GM10248 (cell line): ENCODE measurements at regions not wholly inside any gene's neighbourhood (a gene's known extent, or its start where the extent isn't known, plus 50 kb on each side); places are given as distances from the start of the nearest gene placed in this dataset.

ENCODE experiments used
- CTCF ChIA-PET: fragments of 300-600 bp; sonication (Branson Sonifier 250); formaldehyde crosslinking; extraction: SDS; loops from one replicate; lab custom pipeline; 2021; ENCODE audit warnings: antibody characterized with exemption; lab: Yijun Ruan, JAX
- POLR2A ChIA-PET: fragments of 350-650 bp; sonication (Branson Sonifier 250); formaldehyde crosslinking; extraction: SDS; loops from one replicate; lab custom pipeline; 2020; ENCODE audit warnings: antibody characterized with exemption; lab: Yijun Ruan, JAX
- DNase-seq: peaks from one replicate; pipeline ENCODE4 v3.0.0; 2012; ENCODE audit errors: extremely low spot score
- TF ChIP-seq, protein P1 (sequence below): IDR thresholded peaks from 2 replicates; pipeline ENCODE4 v1.5.1; 2012; ENCODE audit warnings: mild to moderate bottlenecking, low read depth; ENCODE audit errors: extremely low read depth, missing control alignments, control extremely low read depth

DNA sequence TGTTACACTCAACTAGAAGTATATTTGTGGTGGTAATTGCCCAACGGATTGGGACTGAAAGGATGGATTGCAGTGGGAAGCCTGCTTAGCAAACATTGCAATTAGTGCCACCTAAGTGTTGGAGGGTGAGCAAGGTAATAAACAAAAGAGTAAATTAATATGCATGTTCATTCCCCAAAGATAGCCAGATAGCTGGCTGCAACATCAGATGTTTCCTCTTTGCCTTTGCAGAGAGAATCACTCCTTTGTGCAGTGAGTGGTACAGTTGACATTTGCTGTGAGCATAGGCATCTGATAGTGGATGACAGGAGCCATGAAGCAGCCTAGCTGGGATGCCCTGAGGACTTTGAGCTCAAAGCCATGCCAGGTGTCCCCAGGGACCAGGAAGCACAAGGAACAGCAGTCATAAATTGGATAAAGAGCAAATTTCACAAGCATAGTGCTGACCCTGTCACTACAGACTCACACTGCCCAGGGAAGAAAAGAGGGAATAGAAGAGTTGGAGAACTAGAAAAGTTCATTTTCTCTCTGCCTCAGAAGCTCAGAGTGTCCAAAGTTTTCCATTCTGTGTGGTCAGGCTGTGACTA lies 336.1 kb upstream of the SLC30A5 start:
- ChIA-PET POLR2A (no interaction called here), CTCF (no interaction called here)
- TF ChIP-seq, protein P1, sequence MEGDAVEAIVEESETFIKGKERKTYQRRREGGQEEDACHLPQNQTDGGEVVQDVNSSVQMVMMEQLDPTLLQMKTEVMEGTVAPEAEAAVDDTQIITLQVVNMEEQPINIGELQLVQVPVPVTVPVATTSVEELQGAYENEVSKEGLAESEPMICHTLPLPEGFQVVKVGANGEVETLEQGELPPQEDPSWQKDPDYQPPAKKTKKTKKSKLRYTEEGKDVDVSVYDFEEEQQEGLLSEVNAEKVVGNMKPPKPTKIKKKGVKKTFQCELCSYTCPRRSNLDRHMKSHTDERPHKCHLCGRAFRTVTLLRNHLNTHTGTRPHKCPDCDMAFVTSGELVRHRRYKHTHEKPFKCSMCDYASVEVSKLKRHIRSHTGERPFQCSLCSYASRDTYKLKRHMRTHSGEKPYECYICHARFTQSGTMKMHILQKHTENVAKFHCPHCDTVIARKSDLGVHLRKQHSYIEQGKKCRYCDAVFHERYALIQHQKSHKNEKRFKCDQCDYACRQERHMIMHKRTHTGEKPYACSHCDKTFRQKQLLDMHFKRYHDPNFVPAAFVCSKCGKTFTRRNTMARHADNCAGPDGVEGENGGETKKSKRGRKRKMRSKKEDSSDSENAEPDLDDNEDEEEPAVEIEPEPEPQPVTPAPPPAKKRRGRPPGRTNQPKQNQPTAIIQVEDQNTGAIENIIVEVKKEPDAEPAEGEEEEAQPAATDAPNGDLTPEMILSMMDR: no peak
- no peak for DNase-seq

DNA sequence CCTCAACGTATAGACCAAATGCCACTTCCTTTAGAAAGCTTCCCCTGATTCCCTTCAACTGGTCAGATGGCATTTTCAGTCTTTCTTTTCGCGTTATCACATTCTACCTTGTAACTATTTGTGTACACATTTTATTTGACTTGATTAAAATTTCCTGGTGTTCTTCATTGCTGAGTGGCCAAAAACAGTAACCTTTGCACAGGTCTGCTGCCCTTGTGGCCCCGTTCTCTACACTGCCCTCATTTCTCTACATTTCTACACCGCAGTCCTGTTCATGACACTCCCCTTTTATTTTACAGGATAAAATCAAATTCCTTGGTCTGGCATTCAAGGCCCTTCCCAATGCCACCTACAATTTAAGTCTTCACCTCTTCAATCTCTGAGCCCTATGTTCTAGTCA lies 334.2 kb upstream of the SLC30A5 start:
- CTCF ChIA-PET: interaction anchor here (0.9 kb wide), 1 partner anchor 8 kb away, joined by 5 read pairs; no protein-coding TSS in a partner anchor
- DNase-seq: no peak
- TF ChIP-seq, protein P1: no peak
- POLR2A ChIA-PET: no interaction called here

DNA sequence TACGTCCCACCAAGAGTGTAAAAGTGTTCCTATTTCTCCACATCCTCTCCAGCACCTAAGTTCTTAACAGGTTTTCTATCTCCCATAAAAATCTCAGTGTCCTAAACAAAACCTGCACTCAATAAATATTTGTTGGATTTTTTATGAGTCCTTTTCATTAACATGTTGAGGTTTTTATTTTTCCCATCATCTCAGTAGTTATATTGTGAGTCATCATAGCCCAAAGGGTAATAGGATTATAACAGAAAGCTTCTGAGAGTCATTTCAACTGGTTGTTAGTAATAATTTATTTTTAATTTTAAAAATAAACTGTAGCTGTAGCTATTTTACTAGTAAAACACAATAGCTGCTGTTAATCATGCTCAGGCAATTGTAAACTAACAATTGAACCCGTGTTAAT lies 331.6 kb upstream of the SLC30A5 start:
- TF ChIP-seq, protein P1: no peak
- DNase-seq: no peak
- ChIA-PET POLR2A (no interaction called here), CTCF (no interaction called here)

DNA sequence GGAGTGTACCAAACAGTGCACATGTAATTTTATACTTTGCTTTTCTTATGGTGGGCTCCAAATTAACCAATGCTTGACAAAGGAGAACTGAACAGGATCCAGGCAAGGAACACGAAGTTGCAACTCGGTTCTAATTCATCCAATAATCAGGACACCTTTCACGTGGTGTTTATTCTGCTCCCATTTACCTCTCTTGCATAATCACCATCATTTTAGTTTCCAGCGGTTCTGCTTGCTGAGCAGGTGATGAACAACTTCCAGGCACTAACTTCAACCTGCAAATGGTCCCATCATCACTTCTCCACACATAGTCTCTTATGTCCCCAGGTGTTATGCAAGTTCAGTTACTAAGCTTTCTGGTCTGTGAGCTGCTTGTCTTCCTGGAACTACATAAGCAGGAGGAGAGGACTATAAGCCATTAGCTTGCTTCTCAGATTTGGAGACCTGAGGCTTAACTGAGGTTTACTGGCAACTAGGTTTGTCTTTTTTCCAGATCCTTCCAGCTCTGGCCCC lies 326.8 kb upstream of the SLC30A5 start:
- TF ChIP-seq, protein P1: no peak
- ChIA-PET CTCF (interaction anchor here (1.7 to 2.0 kb wide), 2 partner anchors 19 to 37 kb away, joined by 4 read pairs; no protein-coding TSS in a partner anchor), POLR2A (no interaction called here)
- no peak for DNase-seq

DNA sequence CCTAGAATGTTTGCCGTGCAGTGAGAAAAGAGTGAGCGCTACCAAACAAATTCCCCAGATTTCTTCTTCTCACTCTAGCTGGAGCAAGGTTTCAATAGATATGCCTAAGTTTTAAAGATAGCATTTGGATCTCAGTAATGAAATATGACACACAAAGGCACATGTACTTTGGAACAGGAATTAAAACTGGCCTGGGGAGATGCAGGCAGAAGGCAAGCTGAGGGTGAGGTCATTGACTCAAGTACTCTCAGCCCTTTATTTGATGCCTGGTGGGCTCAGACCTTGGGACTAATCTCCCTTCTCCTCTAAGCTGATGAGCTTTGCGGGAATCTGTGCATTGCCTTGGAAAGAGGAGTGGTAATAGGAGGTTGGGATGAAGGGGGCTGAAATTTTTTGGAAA lies 323.3 kb upstream of the SLC30A5 start:
- no peak for DNase-seq
- TF ChIP-seq, protein P1: no peak
- ChIA-PET POLR2A (no interaction called here), CTCF (interaction anchor here (1.4 kb wide), 1 partner anchor 30 kb away, joined by 3 read pairs; no protein-coding TSS in a partner anchor)

DNA sequence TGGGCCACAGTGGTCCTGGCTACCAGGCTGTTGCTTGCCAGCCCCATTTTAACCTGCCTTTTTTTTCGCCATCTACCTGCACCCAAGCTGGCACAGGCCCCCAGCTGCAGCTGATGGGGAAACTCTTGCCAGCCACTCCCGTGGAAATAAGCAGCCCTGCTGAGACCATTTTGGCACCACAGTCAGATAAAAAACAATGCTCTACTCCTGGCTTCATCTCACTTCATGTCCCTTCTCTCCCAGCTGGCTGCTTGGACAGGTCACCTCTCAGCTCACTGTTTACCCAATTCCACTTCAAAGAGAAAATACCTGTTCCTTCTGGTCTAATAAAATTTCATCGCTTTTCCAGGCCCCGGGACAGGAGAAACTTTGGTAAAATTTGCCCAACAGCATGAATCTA lies 322.6 kb upstream of the SLC30A5 start:
- ChIA-PET CTCF (interaction anchor here (1.0 to 1.4 kb wide), 2 partner anchors 15 to 31 kb away, joined by 3 read pairs; no protein-coding TSS in a partner anchor), POLR2A (no interaction called here)
- TF ChIP-seq, protein P1: no peak
- no peak for DNase-seq
